ENCODE measurements at regions not wholly inside any gene's neighbourhood (a gene's known extent, or its start where the extent isn't known, plus 50 kb on each side); places are given as distances from the start of the nearest gene placed in this dataset.

DNA sequence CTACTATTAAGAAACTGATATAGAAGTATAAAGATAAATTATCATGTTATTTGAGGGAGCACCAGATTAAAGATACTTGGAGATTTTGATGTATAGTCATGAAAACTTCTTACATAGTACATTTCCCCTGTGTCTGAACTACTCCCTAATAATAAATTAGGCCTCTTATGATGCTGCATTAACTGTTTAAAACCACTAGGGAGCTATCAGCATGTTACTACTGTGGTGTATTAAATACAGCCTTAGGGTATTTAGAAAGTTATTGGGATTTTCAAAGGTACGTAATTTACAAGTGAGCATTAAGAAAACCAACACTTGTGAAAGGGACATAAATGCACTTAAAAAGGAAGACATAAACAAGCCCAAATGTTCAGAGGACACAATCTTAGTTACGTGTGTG lies 714.0 kb downstream of the EPHA4 start:
- no peak overlapping the region for H3K27ac Mint-ChIP-seq (ENCODE audit: low read depth)
- ATAC-seq (replicated peaks; ENCODE audit: extremely low read depth, poor library complexity, severe bottlenecking) (no peak), DNase-seq (ENCODE audit: low spot score in 2 of 2) (no peak)
- H3K36me3 Mint-ChIP-seq (ENCODE audit: insufficient read depth), result no peaks in the 10 kb centered on the region
- H3K4me1 Mint-ChIP-seq, result no peaks in the 10 kb centered on the region
- peaks cover 21% of the 10 kb centered on the region for H3K27me3 Mint-ChIP-seq
- H3K4me3 Mint-ChIP-seq, result no peak overlapping the region
- no peaks in the 10 kb centered on the region for H3K9me3 Mint-ChIP-seq

GRCh38 chr2:220871909-220872308 lies 700.2 kb downstream of the EPHA4 start:
- no peak overlapping the region for H3K4me3 Mint-ChIP-seq
- no peaks in the 10 kb centered on the region for H3K36me3 Mint-ChIP-seq (ENCODE audit: insufficient read depth)
- ATAC-seq (replicated peaks; ENCODE audit: extremely low read depth, poor library complexity, severe bottlenecking) (no peak), DNase-seq (ENCODE audit: low spot score in 2 of 2) (no peak)
- no peak overlapping the region for H3K27ac Mint-ChIP-seq (ENCODE audit: low read depth)
- H3K9me3 Mint-ChIP-seq, result no peaks in the 10 kb centered on the region
- H3K27me3 Mint-ChIP-seq, result no peaks in the 10 kb centered on the region
- H3K4me1 Mint-ChIP-seq, result no peaks in the 10 kb centered on the region

- Mint-ChIP-seq H3K36me3 (ENCODE audit: insufficient read depth) (no peaks in the 10 kb centered on the region), H3K9me3 (no peaks in the 10 kb centered on the region), H3K4me3 (no peak overlapping the region), H3K4me1 (no peaks in the 10 kb centered on the region), H3K27me3 (no peaks in the 10 kb centered on the region), H3K27ac (ENCODE audit: low read depth) (no peak overlapping the region)
- no peak for DNase-seq (ENCODE audit: low spot score in 2 of 2)
- no peak for ATAC-seq (replicated peaks; ENCODE audit: extremely low read depth, poor library complexity, severe bottlenecking)
Measured at GRCh38 chr2:220876080-220876824, 695.9 kb downstream of the EPHA4 start.

DNA sequence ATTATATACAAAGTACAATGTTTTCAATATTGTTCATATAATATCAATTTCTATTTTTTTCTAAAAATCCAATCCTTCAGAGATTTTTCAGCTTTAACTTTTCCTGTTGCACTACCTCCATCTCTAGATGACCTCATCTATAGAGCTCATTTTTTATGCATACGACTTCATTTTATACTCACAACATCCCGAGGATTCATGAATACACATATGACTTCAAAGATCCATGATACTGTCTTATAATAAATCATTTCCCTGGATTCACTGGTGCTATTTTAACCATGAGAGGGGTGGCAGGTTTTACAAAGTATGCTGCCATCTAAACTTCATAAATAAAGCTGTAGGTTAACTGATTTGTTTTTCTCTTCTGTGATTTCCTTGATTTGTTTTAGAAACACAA lies 694.6 kb downstream of the EPHA4 start:
- H3K27ac Mint-ChIP-seq (ENCODE audit: low read depth), result no peak overlapping the region
- ATAC-seq (replicated peaks; ENCODE audit: extremely low read depth, poor library complexity, severe bottlenecking), result no peak
- no peaks in the 10 kb centered on the region for H3K4me1 Mint-ChIP-seq
- no peaks in the 10 kb centered on the region for H3K9me3 Mint-ChIP-seq
- H3K4me3 Mint-ChIP-seq, result no peak overlapping the region
- no peaks in the 10 kb centered on the region for H3K27me3 Mint-ChIP-seq
- no peak for DNase-seq (ENCODE audit: low spot score in 2 of 2)
- H3K36me3 Mint-ChIP-seq (ENCODE audit: insufficient read depth), result no peaks in the 10 kb centered on the region

DNA sequence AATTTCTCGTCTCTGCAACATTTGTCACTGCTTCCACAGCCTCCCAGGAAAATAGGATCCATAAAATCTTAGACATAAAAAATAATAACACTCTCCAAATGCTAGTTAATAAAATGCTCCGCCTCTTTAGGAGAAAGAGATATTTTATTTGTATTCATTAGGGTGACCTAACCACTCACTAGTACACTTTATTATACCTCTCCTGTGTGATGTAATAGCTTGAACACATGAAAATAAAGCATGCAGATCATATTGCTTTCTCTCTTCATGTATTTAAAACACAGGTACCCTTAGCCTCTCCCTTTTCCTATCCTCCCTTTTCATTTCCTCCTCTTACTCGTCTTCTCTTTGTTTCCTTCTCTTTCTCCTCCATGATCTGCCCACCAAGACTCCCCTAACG lies 694.2 kb downstream of the EPHA4 start:
- Mint-ChIP-seq H3K4me3 (no peak overlapping the region), H3K27me3 (no peaks in the 10 kb centered on the region), H3K4me1 (no peaks in the 10 kb centered on the region), H3K27ac (ENCODE audit: low read depth) (no peak overlapping the region), H3K9me3 (no peaks in the 10 kb centered on the region), H3K36me3 (ENCODE audit: insufficient read depth) (no peaks in the 10 kb centered on the region)
- ATAC-seq (replicated peaks; ENCODE audit: extremely low read depth, poor library complexity, severe bottlenecking) (no peak), DNase-seq (ENCODE audit: low spot score in 2 of 2) (no peak)

DNA sequence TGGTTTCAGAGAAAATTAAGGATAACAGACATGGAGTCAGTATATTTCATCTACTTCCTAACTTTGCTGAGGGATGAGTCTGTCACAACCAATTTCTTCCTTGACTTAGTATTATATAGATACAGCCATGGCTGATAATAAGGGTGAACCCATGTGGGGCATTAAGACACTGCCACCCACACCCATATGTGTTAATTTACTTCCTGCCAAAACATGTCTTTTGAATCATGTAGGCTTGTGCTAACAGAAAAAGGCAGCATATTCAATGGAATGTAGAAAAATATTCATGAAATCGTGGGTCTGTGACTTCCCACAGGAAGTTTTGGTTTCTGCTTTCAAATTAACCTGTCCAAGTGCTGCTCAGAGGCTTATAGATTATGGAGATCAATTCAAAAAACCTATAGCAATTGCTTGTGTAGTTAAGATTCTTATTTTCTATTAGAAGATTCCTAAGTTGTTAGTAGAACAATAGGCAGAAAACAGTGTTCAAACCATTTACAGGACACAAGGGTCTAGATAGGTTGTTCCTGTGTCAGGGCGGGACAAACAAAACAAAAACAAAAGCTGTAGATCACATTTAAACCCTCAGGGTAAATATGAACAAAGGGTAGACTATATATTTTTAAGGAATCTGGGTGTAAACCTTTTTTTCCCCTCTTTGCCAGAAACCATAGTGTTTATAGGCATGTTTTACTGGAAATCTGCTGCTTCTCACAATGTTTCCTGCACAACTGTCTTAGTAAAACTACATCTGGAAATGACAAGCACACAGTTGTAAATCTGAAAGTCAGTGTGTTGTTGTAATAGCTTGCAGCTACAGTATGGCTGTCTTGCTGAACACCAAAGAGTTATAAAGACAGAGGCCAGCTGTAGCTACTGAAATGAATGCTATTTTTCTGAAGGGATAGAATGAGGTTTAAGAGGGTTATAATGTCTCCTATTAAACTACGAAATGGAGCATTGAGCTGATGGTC lies 691.2 kb downstream of the EPHA4 start:
- Mint-ChIP-seq H3K4me1 (no peaks in the 10 kb centered on the region), H3K27ac (ENCODE audit: low read depth) (no peak overlapping the region), H3K27me3 (no peaks in the 10 kb centered on the region), H3K9me3 (no peaks in the 10 kb centered on the region), H3K4me3 (no peak overlapping the region), H3K36me3 (ENCODE audit: insufficient read depth) (no peaks in the 10 kb centered on the region)
- DNase-seq (ENCODE audit: low spot score in 2 of 2) (no peak), ATAC-seq (replicated peaks; ENCODE audit: extremely low read depth, poor library complexity, severe bottlenecking) (no peak)

- DNase-seq (ENCODE audit: low spot score in 2 of 2), result no peak
- Mint-ChIP-seq H3K4me3 (no peak overlapping the region), H3K4me1 (no peaks in the 10 kb centered on the region), H3K9me3 (no peaks in the 10 kb centered on the region), H3K27me3 (no peaks in the 10 kb centered on the region), H3K36me3 (ENCODE audit: insufficient read depth) (no peaks in the 10 kb centered on the region), H3K27ac (ENCODE audit: low read depth) (no peak overlapping the region)
- ATAC-seq (replicated peaks; ENCODE audit: extremely low read depth, poor library complexity, severe bottlenecking), result no peak
Measured at GRCh38 chr2:220882507-220882906, 689.6 kb downstream of the EPHA4 start.

DNA sequence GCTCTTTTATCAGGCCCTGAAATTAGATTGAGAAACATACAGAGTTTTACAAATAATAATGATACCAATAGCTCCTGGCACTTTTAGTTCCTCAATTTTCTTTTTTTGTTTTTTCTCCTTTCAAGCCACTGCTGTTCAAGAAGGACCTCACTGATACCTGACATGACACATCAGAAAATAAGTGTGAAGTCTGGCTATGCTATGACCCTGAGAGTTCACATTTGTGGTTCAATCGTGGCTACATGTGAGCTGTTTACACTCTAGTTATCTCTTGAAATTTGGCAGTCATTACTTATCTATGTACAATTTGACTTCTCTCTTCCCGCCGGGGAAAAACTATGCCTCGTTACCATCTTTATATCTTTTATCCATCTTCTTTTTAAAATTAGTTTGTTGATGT lies 686.5 kb downstream of the EPHA4 start:
- Mint-ChIP-seq H3K9me3 (no peaks in the 10 kb centered on the region), H3K27ac (ENCODE audit: low read depth) (no peak overlapping the region), H3K4me3 (no peak overlapping the region), H3K4me1 (no peaks in the 10 kb centered on the region), H3K36me3 (ENCODE audit: insufficient read depth) (no peaks in the 10 kb centered on the region), H3K27me3 (peaks cover 2% of the 10 kb centered on the region)
- DNase-seq (ENCODE audit: low spot score in 2 of 2) (no peak), ATAC-seq (replicated peaks; ENCODE audit: extremely low read depth, poor library complexity, severe bottlenecking) (no peak)

DNA sequence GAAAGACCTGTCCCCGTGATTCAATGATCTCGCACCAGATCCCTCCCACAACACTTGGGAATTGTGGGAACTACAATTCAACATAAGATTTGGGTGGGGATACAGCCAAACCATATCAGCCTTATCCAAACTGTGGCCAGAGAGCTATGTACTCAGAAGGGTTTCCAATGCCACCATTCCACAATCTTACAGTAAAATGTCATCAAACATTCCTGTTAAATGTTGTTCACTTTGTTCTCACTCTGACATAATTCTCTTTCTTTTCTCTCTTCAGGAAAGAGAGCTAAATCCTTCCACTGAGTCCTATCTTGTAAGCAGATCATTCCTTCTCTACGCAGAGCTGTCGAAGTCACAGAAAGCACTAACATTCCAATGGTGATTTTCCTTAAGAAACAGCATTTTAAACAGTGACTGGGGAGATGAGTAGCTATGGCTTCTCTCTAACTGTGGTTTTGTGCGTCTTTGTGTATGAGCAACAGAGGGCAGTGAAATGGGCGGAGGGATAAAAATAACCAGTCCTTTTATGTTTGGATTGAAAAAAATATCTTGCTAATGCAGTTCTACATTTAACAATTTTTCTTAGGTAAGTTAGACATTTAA lies 684.7 kb downstream of the EPHA4 start:
- Mint-ChIP-seq H3K9me3 (no peaks in the 10 kb centered on the region), H3K4me1 (no peaks in the 10 kb centered on the region), H3K27me3 (peaks cover 10% of the 10 kb centered on the region), H3K36me3 (ENCODE audit: insufficient read depth) (no peaks in the 10 kb centered on the region), H3K4me3 (no peak overlapping the region), H3K27ac (ENCODE audit: low read depth) (no peak overlapping the region)
- ATAC-seq (replicated peaks; ENCODE audit: extremely low read depth, poor library complexity, severe bottlenecking) (no peak), DNase-seq (ENCODE audit: low spot score in 2 of 2) (no peak)

DNA sequence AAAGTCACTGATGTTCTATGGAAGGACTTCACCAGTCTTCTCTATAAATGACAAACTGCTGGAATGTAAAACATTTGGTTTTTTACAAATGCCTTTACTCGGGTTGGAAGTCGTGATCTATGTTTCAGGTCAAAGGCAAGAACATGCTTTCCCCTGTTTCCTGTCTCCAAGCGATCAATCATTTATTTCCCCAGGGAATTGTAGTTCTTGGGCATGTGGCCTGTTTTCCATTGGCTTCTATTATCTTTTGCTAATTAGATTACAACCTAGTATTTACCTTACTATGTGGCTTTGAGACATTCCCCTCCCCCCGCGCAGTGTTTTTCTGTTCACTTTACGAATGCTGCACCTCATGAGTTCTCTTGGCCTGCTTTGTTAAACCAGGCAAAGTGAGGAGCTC lies 684.2 kb downstream of the EPHA4 start:
- H3K9me3 Mint-ChIP-seq, result no peaks in the 10 kb centered on the region
- no peaks in the 10 kb centered on the region for H3K36me3 Mint-ChIP-seq (ENCODE audit: insufficient read depth)
- no peak for ATAC-seq (replicated peaks; ENCODE audit: extremely low read depth, poor library complexity, severe bottlenecking)
- peaks cover 10% of the 10 kb centered on the region for H3K27me3 Mint-ChIP-seq
- DNase-seq (ENCODE audit: low spot score in 2 of 2), result no peak
- H3K27ac Mint-ChIP-seq (ENCODE audit: low read depth), result no peak overlapping the region
- H3K4me1 Mint-ChIP-seq, result no peaks in the 10 kb centered on the region
- H3K4me3 Mint-ChIP-seq, result no peak overlapping the region

DNA sequence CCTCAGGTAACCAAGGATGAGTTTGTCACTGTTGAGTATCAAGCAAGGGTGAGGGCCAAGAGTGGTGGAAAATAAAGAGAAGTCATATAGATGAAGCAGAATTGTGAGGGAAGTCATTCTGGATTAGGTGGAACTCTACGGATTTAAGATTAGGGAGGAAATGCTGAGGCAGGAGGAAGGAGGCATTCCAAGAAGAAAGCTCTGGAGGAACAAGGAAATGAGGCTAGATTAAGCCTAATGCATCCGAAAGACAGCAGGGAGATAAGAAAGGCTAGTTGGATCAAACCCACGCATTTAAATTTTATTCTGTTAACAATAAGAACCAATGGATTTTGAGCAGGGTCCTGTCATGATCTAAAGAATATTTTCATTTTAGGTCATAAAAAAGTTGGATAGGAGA lies 681.2 kb downstream of the EPHA4 start:
- no peaks in the 10 kb centered on the region for H3K9me3 Mint-ChIP-seq
- no peak for DNase-seq (ENCODE audit: low spot score in 2 of 2)
- H3K4me3 Mint-ChIP-seq, result no peak overlapping the region
- H3K27me3 Mint-ChIP-seq, result peaks cover 10% of the 10 kb centered on the region
- no peaks in the 10 kb centered on the region for H3K36me3 Mint-ChIP-seq (ENCODE audit: insufficient read depth)
- H3K27ac Mint-ChIP-seq (ENCODE audit: low read depth), result no peak overlapping the region
- no peaks in the 10 kb centered on the region for H3K4me1 Mint-ChIP-seq
- no peak for ATAC-seq (replicated peaks; ENCODE audit: extremely low read depth, poor library complexity, severe bottlenecking)

DNA sequence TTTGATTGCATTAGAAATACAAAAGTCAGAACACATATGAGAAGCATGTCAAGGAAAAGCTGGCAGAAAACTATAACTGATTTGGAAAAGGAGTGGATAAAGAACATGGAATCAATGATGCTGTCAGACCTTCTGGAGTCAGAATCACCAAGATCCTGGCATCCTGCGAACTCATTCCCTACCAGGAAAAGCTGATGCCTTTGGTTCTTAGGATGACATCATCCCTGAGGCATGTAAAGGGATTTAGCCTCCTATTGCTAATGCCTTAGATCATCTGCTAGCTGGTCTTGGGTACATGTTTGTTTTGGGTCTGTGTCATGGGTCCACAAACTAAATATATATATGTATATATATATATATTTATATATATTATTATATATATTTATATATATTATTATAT lies 680.7 kb downstream of the EPHA4 start:
- no peak for ATAC-seq (replicated peaks; ENCODE audit: extremely low read depth, poor library complexity, severe bottlenecking)
- DNase-seq (ENCODE audit: low spot score in 2 of 2), result no peak
- Mint-ChIP-seq H3K9me3 (no peaks in the 10 kb centered on the region), H3K27ac (ENCODE audit: low read depth) (no peak overlapping the region), H3K4me1 (no peaks in the 10 kb centered on the region), H3K36me3 (ENCODE audit: insufficient read depth) (no peaks in the 10 kb centered on the region), H3K4me3 (no peak overlapping the region), H3K27me3 (peaks cover 10% of the 10 kb centered on the region)

Measured in central memory CD8-positive, alpha-beta T cell (primary cell).